ENCODE measurements at regions not wholly inside any gene's neighbourhood (a gene's known extent, or its start where the extent isn't known, plus 50 kb on each side); places are given as distances from the start of the nearest gene placed in this dataset.

DNA sequence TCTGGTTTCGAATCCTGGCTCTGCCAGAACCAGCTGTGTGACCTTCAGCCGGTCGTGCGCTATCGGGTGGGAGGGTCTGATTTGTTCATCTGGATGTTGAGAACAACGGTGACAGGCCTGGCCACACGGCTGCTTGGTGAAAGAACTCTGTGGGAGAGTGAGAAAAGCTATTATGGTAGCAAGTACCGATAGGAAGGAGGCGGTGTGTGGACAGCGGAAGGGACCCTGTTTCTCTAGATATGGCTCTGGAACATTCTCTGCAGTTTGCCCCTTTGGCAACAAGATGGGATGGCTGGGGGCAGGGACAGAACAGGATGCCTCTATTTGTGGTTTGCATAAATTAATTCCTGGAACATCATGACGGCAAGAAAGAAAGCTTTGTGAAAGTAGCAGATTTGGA, 347.3 kb downstream of the AACS start:
- POLR2A ChIA-PET = no interaction called here
- Histone ChIP-seq H3K9ac (ENCODE audit: low read length) (no peak overlapping the region), H3K4me2 (replicated peaks; ENCODE audit: low read depth, low read length, poor library complexity, severe bottlenecking) (no peak overlapping the region), H2AFZ (ENCODE audit: insufficient read depth, low read depth, low read length, poor library complexity, severe bottlenecking) (no peak overlapping the region), H3K4me1 (ENCODE audit: control insufficient read depth in 2 of 2, insufficient read depth in 2 of 2, low read length in 2 of 2) (no peaks in the 10 kb centered on the region), H3K27ac (ENCODE audit: low read length in 2 of 2) (no peak overlapping the region), H3K4me3 (ENCODE audit: control extremely low read depth in 1 of 5, extremely low read depth in 1 of 5, insufficient read depth in 1 of 5, low read depth in 2 of 5, low read length in 4 of 5) (no peak overlapping the region), H3K9me3 (ENCODE audit: control extremely low read depth in 1 of 3, control insufficient read depth in 2 of 3, insufficient read depth in 1 of 3, low read length in 2 of 3) (peaks cover 0 to 7% (median 0%) of the 10 kb centered on the region in 3 donors), H3K36me3 (replicated peaks in 1 of 2; ENCODE audit: control extremely low read depth in 1 of 2, control insufficient read depth in 1 of 2, extremely low read depth in 1 of 2, insufficient read depth in 2 of 2, low read length in 1 of 2) (no peaks in the 10 kb centered on the region), H4K20me1 (ENCODE audit: control insufficient read depth, insufficient read depth, low read length, poor library complexity, severe bottlenecking) (no peaks in the 10 kb centered on the region), H3K79me2 (ENCODE audit: control insufficient read depth, insufficient read depth, low read length) (no peaks in the 10 kb centered on the region), H3K27me3 (replicated peaks in 1 of 4; ENCODE audit: control extremely low read depth in 1 of 4, control insufficient read depth in 3 of 4, insufficient read depth in 4 of 4, low read length in 3 of 4) (no peaks in the 10 kb centered on the region)
- no peak for DNase-seq
- WGBS (ENCODE audit: insufficient coverage) = 90% methylated on average over 11 of the region's 11 CpGs
- TF ChIP-seq, protein P1, sequence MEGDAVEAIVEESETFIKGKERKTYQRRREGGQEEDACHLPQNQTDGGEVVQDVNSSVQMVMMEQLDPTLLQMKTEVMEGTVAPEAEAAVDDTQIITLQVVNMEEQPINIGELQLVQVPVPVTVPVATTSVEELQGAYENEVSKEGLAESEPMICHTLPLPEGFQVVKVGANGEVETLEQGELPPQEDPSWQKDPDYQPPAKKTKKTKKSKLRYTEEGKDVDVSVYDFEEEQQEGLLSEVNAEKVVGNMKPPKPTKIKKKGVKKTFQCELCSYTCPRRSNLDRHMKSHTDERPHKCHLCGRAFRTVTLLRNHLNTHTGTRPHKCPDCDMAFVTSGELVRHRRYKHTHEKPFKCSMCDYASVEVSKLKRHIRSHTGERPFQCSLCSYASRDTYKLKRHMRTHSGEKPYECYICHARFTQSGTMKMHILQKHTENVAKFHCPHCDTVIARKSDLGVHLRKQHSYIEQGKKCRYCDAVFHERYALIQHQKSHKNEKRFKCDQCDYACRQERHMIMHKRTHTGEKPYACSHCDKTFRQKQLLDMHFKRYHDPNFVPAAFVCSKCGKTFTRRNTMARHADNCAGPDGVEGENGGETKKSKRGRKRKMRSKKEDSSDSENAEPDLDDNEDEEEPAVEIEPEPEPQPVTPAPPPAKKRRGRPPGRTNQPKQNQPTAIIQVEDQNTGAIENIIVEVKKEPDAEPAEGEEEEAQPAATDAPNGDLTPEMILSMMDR (IDR thresholded peaks at IDR 0.05) = no peak
- no peak for TF ChIP-seq EZH2 (IDR thresholded peaks at IDR 0.05; ENCODE audit: borderline replicate concordance, insufficient read depth, low read depth, low read length, poor library complexity, severe bottlenecking)
- intact Hi-C loops (cut with micrococcal nuclease) = no loop called here
- H3K27me3 Mint-ChIP-seq = peaks cover 9% of the 10 kb centered on the region
- no peaks in the 10 kb centered on the region for H3K4me1 Mint-ChIP-seq
- H3K9me3 Mint-ChIP-seq (ENCODE audit: insufficient read depth) = peaks cover 2% of the 10 kb centered on the region
- no peak overlapping the region for H3K27ac Mint-ChIP-seq
- CTCF ChIA-PET = no interaction called here
- H3K4me3 Mint-ChIP-seq = no peak overlapping the region
- no peak for ATAC-seq (ENCODE audit: low read depth)

DNA sequence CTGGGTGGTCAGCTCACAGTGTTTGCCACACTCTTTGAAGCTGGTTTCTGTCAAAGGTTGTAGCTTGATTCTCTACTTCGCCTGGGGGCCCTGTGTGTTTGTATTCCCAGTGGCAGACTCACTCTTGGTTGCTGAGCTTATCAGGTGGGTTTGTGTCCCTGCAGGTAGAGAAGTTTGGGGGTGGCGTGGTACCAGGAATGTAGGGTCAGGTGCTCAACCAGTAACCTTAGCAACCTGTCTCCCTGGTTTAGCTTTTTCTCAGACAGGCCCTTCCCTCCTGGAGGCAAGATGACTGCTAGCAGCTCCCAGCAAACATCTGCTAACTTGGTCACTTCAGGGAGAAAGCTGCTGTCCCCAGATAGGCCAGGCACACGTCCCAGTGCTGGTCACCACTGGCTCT, 352.2 kb downstream of the AACS start:
- DNase-seq = no peak
- H3K4me3 Mint-ChIP-seq = no peak overlapping the region

More for the DNA sequence above, 352.2 kb downstream of the AACS start:
- no peaks in the 10 kb centered on the region for H4K20me1 ChIP-seq (ENCODE audit: control insufficient read depth, insufficient read depth, low read length, poor library complexity, severe bottlenecking)
- peaks cover 3% of the 10 kb centered on the region for H3K27me3 Mint-ChIP-seq
- WGBS (ENCODE audit: insufficient coverage) = 83% methylated on average over 2 of the region's 3 CpGs
- peaks cover 4% of the 10 kb centered on the region for H3K9me3 Mint-ChIP-seq (ENCODE audit: insufficient read depth)
- ChIA-PET POLR2A (no interaction called here), CTCF (no interaction called here)
- H3K36me3 ChIP-seq (replicated peaks in 1 of 2; ENCODE audit: control extremely low read depth in 1 of 2, control insufficient read depth in 1 of 2, extremely low read depth in 1 of 2, insufficient read depth in 2 of 2, low read length in 1 of 2) = no peaks in the 10 kb centered on the region
- H3K4me1 Mint-ChIP-seq = no peaks in the 10 kb centered on the region
- H3K9ac ChIP-seq (ENCODE audit: low read length) = no peak overlapping the region
- intact Hi-C loops (cut with micrococcal nuclease) = no loop called here
- H3K4me2 ChIP-seq (replicated peaks; ENCODE audit: low read depth, low read length, poor library complexity, severe bottlenecking) = no peak overlapping the region
- H3K9me3 ChIP-seq (ENCODE audit: control extremely low read depth in 1 of 3, control insufficient read depth in 2 of 3, insufficient read depth in 1 of 3, low read length in 2 of 3) = peaks cover 0 to 11% (median 0%) of the 10 kb centered on the region in 3 donors
- no peak overlapping the region for H3K4me3 ChIP-seq (ENCODE audit: control extremely low read depth in 1 of 5, extremely low read depth in 1 of 5, insufficient read depth in 1 of 5, low read depth in 2 of 5, low read length in 4 of 5)
- H3K79me2 ChIP-seq (ENCODE audit: control insufficient read depth, insufficient read depth, low read length) = no peaks in the 10 kb centered on the region
- H3K27ac Mint-ChIP-seq = no peak overlapping the region
- H3K4me1 ChIP-seq (ENCODE audit: control insufficient read depth in 2 of 2, insufficient read depth in 2 of 2, low read length in 2 of 2) = no peaks in the 10 kb centered on the region
- no peak overlapping the region for H2AFZ ChIP-seq (ENCODE audit: insufficient read depth, low read depth, low read length, poor library complexity, severe bottlenecking)
- no peak for ATAC-seq (ENCODE audit: low read depth)
- TF ChIP-seq, protein P1 (IDR thresholded peaks at IDR 0.05) = no peak
- TF ChIP-seq EZH2 (IDR thresholded peaks at IDR 0.05; ENCODE audit: borderline replicate concordance, insufficient read depth, low read depth, low read length, poor library complexity, severe bottlenecking) = no peak
- H3K27ac ChIP-seq (ENCODE audit: low read length in 2 of 2) = no peak overlapping the region
- H3K27me3 ChIP-seq (replicated peaks in 1 of 4; ENCODE audit: control extremely low read depth in 1 of 4, control insufficient read depth in 3 of 4, insufficient read depth in 4 of 4, low read length in 3 of 4) = peaks cover 0 to under 1% (median 0%) of the 10 kb centered on the region in 4 experiments

Data from B cell (primary cell).